ENCODE measurements at regions not wholly inside any gene's neighbourhood (a gene's known extent, or its start where the extent isn't known, plus 50 kb on each side); places are given as distances from the start of the nearest gene placed in this dataset.

DNA sequence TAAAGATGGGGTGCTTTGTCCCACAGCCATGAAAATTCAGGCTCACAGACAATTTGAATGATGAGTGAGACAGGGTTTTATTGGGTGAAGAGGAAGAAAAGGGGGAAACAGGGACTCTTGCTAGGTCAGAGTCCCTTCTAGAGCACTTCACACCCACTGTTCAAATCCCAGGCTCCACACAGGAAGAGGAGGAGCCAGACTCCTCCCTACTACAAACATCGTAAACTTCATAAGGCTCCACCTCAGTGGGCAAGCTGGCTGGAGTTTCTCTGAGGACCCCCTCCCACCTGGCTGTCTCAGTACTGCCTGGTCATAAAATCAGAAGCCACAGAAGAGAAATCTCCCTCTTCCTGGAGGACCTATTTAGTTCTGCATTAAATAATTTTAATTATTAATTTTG, 80.3 kb upstream of the KCNMB2 start:
- Histone ChIP-seq H3K36me3 (replicated peaks in 1 of 2) (no peaks in the 10 kb centered on the region), H3K27me3 (no peaks in the 10 kb centered on the region), H3K27ac (no peak overlapping the region), H3K9me3 (replicated peaks in 1 of 3) (no peaks in the 10 kb centered on the region), H3K4me3 (no peak overlapping the region), H3K4me1 (replicated peaks in 1 of 2) (no peaks in the 10 kb centered on the region)
- DNase-seq = no peak
- 78 to 100% (median 89%) methylated on average over 1 of the region's 1 CpG for WGBS, 4 donors
- intact Hi-C loops (cut with DNase I) = no loop called here
- no peak for TF ChIP-seq POLR2A (IDR thresholded peaks at IDR 0.05)
- TF ChIP-seq, protein P1, sequence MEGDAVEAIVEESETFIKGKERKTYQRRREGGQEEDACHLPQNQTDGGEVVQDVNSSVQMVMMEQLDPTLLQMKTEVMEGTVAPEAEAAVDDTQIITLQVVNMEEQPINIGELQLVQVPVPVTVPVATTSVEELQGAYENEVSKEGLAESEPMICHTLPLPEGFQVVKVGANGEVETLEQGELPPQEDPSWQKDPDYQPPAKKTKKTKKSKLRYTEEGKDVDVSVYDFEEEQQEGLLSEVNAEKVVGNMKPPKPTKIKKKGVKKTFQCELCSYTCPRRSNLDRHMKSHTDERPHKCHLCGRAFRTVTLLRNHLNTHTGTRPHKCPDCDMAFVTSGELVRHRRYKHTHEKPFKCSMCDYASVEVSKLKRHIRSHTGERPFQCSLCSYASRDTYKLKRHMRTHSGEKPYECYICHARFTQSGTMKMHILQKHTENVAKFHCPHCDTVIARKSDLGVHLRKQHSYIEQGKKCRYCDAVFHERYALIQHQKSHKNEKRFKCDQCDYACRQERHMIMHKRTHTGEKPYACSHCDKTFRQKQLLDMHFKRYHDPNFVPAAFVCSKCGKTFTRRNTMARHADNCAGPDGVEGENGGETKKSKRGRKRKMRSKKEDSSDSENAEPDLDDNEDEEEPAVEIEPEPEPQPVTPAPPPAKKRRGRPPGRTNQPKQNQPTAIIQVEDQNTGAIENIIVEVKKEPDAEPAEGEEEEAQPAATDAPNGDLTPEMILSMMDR (IDR thresholded peaks at IDR 0.05) = no peak

DNA sequence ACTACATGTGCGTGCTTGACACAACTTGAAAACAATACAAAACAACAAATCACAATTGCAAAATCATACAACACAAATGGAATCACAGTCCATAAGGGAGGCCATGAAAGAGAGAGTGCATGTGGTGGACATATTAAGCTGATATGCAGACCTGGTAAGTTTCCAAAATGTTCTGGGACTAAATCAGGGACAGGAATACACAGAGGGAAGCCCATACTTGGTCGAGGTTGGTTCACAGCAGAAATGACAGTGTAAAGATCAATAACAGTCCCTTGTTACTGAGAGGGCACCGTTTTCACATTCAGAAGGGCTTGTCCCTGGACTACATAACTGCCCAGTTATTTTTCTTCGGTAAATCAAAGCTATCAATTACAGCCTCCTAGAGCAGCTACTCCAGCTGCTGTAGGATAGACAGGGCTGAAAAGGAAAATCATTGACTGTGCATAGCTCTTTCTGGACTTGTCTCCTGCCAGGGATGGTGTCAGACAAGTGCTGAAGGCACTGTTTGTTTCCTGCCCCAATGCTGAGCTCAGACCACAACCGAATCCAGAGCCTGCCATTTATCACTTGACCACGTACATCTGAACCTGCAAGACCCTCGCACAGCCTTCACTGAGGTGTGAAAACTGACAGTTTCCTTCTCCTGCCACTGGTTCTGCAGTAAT, 79.5 kb upstream of the KCNMB2 start:
- H3K4me1 ChIP-seq (replicated peaks in 1 of 2) = no peaks in the 10 kb centered on the region
- no peak overlapping the region for H3K4me3 ChIP-seq
- no peaks in the 10 kb centered on the region for H3K27me3 ChIP-seq
- no peaks in the 10 kb centered on the region for H3K36me3 ChIP-seq (replicated peaks in 1 of 2)
- no peak for DNase-seq
- 30 to 48% (median 42%) methylated on average over 7 of the region's 7 CpGs for WGBS, 4 donors
- H3K27ac ChIP-seq = no peak overlapping the region
- TF ChIP-seq, protein P1 (IDR thresholded peaks at IDR 0.05) = no peak
- no peak for TF ChIP-seq POLR2A (IDR thresholded peaks at IDR 0.05)
- no peaks in the 10 kb centered on the region for H3K9me3 ChIP-seq (replicated peaks in 1 of 3)
- intact Hi-C loops (cut with DNase I) = no loop called here

- no peak for DNase-seq
- H3K4me1 ChIP-seq (replicated peaks in 1 of 2) = no peaks in the 10 kb centered on the region
Observed at GRCh38 chr3:178457511-178457910, 78.7 kb upstream of the KCNMB2 start.

GRCh38 chr3:178458313-178459037, 77.8 kb upstream of the KCNMB2 start:
- TF ChIP-seq POLR2A (IDR thresholded peaks at IDR 0.05) = no peak
- TF ChIP-seq, protein P1 (IDR thresholded peaks at IDR 0.05) = no peak
- no peaks in the 10 kb centered on the region for H3K36me3 ChIP-seq (replicated peaks in 1 of 2)
- H3K27me3 ChIP-seq = no peaks in the 10 kb centered on the region
- no peak overlapping the region for H3K27ac ChIP-seq
- H3K9me3 ChIP-seq (replicated peaks in 1 of 3) = no peaks in the 10 kb centered on the region
- H3K4me1 ChIP-seq (replicated peaks in 1 of 2) = no peaks in the 10 kb centered on the region
- no peak for DNase-seq
- intact Hi-C loops (cut with DNase I) = no loop called here
- no peak overlapping the region for H3K4me3 ChIP-seq
- 71 to 78% (median 75%) methylated on average over 5 of the region's 5 CpGs for WGBS, 4 donors

More at GRCh38 chr3:178457511-178457910, 78.7 kb upstream of the KCNMB2 start:
- no peaks in the 10 kb centered on the region for H3K36me3 ChIP-seq (replicated peaks in 1 of 2)
- H3K9me3 ChIP-seq (replicated peaks in 1 of 3) = no peaks in the 10 kb centered on the region
- H3K27me3 ChIP-seq = no peaks in the 10 kb centered on the region
- no peak overlapping the region for H3K27ac ChIP-seq
- intact Hi-C loops (cut with DNase I) = no loop called here
- H3K4me3 ChIP-seq = no peak overlapping the region
- TF ChIP-seq POLR2A (IDR thresholded peaks at IDR 0.05) = no peak
- TF ChIP-seq, protein P1 (IDR thresholded peaks at IDR 0.05) = no peak
- 54 to 64% (median 60%) methylated on average over 2 of the region's 2 CpGs for WGBS, 4 donors

All from adrenal gland (tissue), 9 donors.